ENCODE measurements at regions not wholly inside any gene's neighbourhood (a gene's known extent, or its start where the extent isn't known, plus 50 kb on each side); places are given as distances from the start of the nearest gene placed in this dataset.

- no peak for TF ChIP-seq CTCF (IDR thresholded peaks at IDR 0.05; ENCODE audit: insufficient read depth, low read length, poor library complexity, severe bottlenecking)
- DNase-seq (ENCODE audit: low read depth), result no peak
- H3K27me3 ChIP-seq (ENCODE audit: control insufficient read depth, insufficient read depth, low read length), result no peaks in the 10 kb centered on the region
- H3K36me3 ChIP-seq (ENCODE audit: control insufficient read depth, insufficient read depth, low read length), result no peaks in the 10 kb centered on the region
- H3K4me3 ChIP-seq (ENCODE audit: low read depth, low read length), result no peak overlapping the region
These were observed 51.2 kb upstream of the CREB1 start for GRCh38 chr2:207478572-207478971.

GRCh38 chr2:207479198-207479785, 50.5 kb upstream of the CREB1 start:
- no peak for TF ChIP-seq CTCF (IDR thresholded peaks at IDR 0.05; ENCODE audit: insufficient read depth, low read length, poor library complexity, severe bottlenecking)
- no peak overlapping the region for H3K4me3 ChIP-seq (ENCODE audit: low read depth, low read length)
- no peaks in the 10 kb centered on the region for H3K36me3 ChIP-seq (ENCODE audit: control insufficient read depth, insufficient read depth, low read length)
- H3K27me3 ChIP-seq (ENCODE audit: control insufficient read depth, insufficient read depth, low read length), result no peaks in the 10 kb centered on the region
- no peak for DNase-seq (ENCODE audit: low read depth)

Measured in kidney epithelial cell (primary cell).